ENCODE measurements at regions not wholly inside any gene's neighbourhood (a gene's known extent, or its start where the extent isn't known, plus 50 kb on each side); places are given as distances from the start of the nearest gene placed in this dataset.

GRCh38 chr3:18683900-18684299 is 258.8 kb upstream of the SATB1 start:
- DNase-seq (ENCODE audit: low read depth in 1 of 2, low spot score in 1 of 2), result no peak

- DNase-seq (ENCODE audit: low read depth in 1 of 2, low spot score in 1 of 2), result no peak
Observed at GRCh38 chr3:18681818-18682345, 256.7 kb upstream of the SATB1 start.

GRCh38 chr3:18680758-18681157 is 255.6 kb upstream of the SATB1 start:
- no peak for DNase-seq (ENCODE audit: low read depth in 1 of 2, low spot score in 1 of 2)

- DNase-seq (ENCODE audit: low read depth in 1 of 2, low spot score in 1 of 2), result peak in 1 of 2 donors; percentile 8
Observed at GRCh38 chr3:18679238-18679637, 254.1 kb upstream of the SATB1 start.

- no peak for DNase-seq (ENCODE audit: low read depth in 1 of 2, low spot score in 1 of 2)
Observed at GRCh38 chr3:18675197-18675596, 250.1 kb upstream of the SATB1 start.

GRCh38 chr3:18672561-18672960 is 247.4 kb upstream of the SATB1 start:
- no peak for DNase-seq (ENCODE audit: low read depth in 1 of 2, low spot score in 1 of 2)

GRCh38 chr3:18670759-18671158 is 245.6 kb upstream of the SATB1 start:
- DNase-seq (ENCODE audit: low read depth in 1 of 2, low spot score in 1 of 2), result no peak

GRCh38 chr3:18669374-18669773 is 244.2 kb upstream of the SATB1 start:
- DNase-seq (ENCODE audit: low read depth in 1 of 2, low spot score in 1 of 2), result no peak

GRCh38 chr3:18667552-18667951 is 242.4 kb upstream of the SATB1 start:
- DNase-seq (ENCODE audit: low read depth in 1 of 2, low spot score in 1 of 2), result no peak

- DNase-seq (ENCODE audit: low read depth in 1 of 2, low spot score in 1 of 2), result no peak
Observed at GRCh38 chr3:18666655-18667054, 241.5 kb upstream of the SATB1 start.

GRCh38 chr3:18660059-18660458 is 234.9 kb upstream of the SATB1 start:
- DNase-seq (ENCODE audit: low read depth in 1 of 2, low spot score in 1 of 2), result no peak

- no peak for DNase-seq (ENCODE audit: low read depth in 1 of 2, low spot score in 1 of 2)
Observed at GRCh38 chr3:18657858-18658820, 233.0 kb upstream of the SATB1 start.

- DNase-seq (ENCODE audit: low read depth in 1 of 2, low spot score in 1 of 2), result no peak
Observed at GRCh38 chr3:18656866-18657265, 231.7 kb upstream of the SATB1 start.

GRCh38 chr3:18656410-18656809 is 231.3 kb upstream of the SATB1 start:
- DNase-seq (ENCODE audit: low read depth in 1 of 2, low spot score in 1 of 2), result no peak

GRCh38 chr3:18655827-18656226 is 230.7 kb upstream of the SATB1 start:
- DNase-seq (ENCODE audit: low read depth in 1 of 2, low spot score in 1 of 2), result no peak

GRCh38 chr3:18652781-18653180 is 227.6 kb upstream of the SATB1 start:
- DNase-seq (ENCODE audit: low read depth in 1 of 2, low spot score in 1 of 2), result no peak

GRCh38 chr3:18650731-18651130 is 225.6 kb upstream of the SATB1 start:
- DNase-seq (ENCODE audit: low read depth in 1 of 2, low spot score in 1 of 2), result no peak

GRCh38 chr3:18649666-18650363 is 224.7 kb upstream of the SATB1 start:
- DNase-seq (ENCODE audit: low read depth in 1 of 2, low spot score in 1 of 2), result peak in 1 of 2 donors; percentile 12

- no peak for DNase-seq (ENCODE audit: low read depth in 1 of 2, low spot score in 1 of 2)
Observed at GRCh38 chr3:18648868-18649462, 223.8 kb upstream of the SATB1 start.

- DNase-seq (ENCODE audit: low read depth in 1 of 2, low spot score in 1 of 2), result no peak
Observed at GRCh38 chr3:18648159-18648558, 223.0 kb upstream of the SATB1 start.

- DNase-seq (ENCODE audit: low read depth in 1 of 2, low spot score in 1 of 2), result no peak
Observed at GRCh38 chr3:18645619-18646018, 220.5 kb upstream of the SATB1 start.

- DNase-seq (ENCODE audit: low read depth in 1 of 2, low spot score in 1 of 2), result no peak
Observed at GRCh38 chr3:18643281-18643680, 218.1 kb upstream of the SATB1 start.
